CD4-positive, alpha-beta T cell treated with Interleukin-17A for 1 hour (primary cell): ENCODE measurements at regions not wholly inside any gene's neighbourhood (a gene's known extent, or its start where the extent isn't known, plus 50 kb on each side); places are given as distances from the start of the nearest gene placed in this dataset.

Experiments used
- DNase-seq: peaks from one replicate; pipeline ENCODE4 v3.0.0-alpha.2; 2020

DNA sequence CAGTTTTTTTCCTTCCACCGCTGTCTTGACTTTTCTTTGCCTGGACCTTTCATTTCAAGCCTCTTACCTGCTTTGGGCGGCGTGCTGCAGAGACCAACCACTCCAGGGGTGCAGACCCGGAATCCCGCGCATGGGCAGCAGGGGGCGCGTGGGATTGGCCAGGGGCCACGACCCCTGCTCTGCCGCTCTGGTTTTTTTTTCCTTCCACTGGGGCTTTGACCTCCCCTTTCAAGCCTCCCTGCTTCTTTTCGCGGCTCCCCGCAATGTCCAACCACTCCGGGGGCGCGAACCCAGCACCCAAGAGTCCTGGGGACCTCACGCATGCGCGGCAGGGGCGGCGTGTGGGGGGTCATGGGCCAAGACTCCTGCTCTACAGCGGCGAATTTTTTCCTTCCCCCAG, 325.1 kb downstream of the ALG10 start:
- DNase-seq = no peak

DNA sequence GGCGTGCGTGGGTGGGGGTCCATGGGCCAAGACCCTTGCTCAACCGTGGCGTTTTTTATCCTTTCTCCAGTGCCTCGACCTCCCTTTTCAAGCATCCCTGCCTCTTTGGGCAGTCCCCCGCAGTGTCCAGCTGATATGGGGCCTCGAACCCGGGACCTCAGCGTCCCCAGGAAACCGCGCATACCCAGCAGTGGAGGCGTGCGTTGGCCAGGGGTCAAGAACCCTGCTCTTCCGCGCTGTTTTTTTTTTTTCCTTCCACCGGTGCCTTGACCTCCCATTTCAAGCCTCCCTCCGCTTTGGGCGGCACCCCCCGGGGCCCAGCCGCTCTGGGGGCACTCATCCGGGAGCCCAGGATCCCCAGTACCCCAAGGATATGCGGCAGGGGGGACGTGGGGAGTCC, 325.8 kb downstream of the ALG10 start:
- DNase-seq = no peak

DNA sequence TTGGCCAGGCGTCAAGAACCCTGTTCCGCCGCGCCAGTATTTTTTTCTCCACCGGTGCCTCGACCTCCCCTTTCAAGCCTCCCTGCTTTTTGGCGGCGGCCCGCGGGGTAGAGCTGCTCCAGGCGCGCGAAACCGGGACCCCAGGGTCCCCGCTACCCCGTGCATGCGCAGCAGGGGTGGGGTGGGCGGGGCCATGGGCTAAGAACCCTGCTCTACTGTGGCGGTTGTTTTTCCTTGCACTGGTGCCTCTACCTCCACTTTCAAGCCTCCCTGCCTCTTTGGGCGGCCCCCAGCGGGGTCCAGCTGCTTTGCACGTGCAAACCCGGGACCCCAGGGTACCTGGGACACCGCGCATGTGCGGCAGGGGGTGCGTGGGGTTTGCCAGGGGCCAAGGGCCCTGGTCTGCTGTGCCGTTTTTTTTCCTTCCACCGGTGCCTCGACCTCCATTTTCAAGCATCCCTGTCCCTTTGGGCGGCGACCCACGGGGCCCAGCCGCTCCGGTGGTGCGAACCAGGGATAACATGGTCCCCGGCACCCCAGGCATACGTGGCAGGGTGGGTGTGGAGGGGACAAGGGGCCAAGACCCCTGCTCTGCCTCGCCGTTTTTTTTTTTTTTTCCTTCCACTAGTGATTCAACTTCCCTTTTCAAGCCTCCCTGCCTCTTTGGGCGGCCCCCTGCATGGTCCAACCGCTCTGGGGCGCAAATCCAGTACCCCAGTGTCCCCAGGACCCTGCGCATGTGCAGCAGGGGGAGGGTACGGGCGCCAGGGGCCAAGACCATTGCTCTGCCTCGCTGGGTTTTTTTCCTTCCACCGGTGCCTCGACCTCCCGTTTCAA, 326.8 kb downstream of the ALG10 start:
- no peak for DNase-seq

DNA sequence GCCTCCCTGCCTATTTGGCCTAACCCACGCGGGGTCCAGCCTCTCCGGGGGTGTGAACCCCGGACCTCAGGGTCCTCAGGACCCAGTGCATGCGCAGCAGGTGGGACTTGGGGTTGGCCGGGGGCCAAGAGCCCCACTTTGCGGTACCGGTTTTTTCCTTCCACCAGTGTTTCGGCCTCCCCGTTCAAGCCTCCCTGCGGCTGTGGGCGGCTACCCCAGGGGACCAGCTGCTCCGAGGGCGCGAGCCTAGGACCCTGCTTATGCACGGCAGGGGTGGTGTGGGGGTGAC, 327.3 kb downstream of the ALG10 start:
- no peak for DNase-seq

DNA sequence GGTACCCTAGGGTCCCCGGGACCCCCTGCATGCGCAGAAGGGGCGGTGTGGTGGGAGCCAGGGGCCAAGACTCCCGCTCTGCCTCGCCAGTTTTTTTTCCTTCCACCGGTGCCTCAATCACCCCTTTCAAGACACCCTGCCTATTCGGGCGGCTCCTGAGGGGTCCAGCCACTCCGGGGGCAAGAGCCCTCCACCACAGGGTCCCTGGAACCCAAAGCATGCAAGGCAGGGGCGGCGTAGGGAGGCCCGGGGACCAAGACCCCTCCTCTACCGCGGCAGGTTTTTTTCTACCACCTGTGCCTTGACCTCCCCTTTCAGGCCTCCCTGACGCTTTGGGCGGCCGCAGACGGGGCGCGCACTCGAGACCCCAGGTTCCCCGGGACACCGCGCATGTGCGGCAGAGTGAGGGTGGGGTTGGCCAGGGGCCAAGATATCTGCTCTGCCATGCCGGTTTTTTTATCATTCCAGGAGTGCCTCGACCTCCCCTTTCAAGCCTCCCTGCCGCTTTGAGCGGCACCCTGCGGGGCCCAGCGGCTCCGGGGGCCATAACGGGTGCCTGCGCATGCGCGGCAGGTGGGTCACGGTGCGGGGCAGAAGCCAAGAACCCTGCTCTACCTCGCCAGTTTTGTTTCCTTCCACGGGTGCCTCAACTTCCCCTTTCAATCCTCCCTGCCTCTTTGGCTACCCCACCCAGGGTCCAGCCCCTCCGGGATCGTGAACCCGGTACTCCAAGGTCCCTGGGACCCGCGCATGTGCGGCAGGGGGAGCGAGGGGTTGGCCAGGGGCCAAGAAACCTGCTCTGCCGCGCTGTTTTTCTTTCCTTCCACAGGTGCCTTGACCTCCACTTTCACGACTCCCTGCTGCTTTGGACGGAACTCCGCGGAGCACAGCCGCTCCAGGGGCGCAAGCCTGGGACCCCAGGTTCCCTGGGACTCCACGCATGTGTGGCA, 328.1 kb downstream of the ALG10 start:
- no peak for DNase-seq

DNA sequence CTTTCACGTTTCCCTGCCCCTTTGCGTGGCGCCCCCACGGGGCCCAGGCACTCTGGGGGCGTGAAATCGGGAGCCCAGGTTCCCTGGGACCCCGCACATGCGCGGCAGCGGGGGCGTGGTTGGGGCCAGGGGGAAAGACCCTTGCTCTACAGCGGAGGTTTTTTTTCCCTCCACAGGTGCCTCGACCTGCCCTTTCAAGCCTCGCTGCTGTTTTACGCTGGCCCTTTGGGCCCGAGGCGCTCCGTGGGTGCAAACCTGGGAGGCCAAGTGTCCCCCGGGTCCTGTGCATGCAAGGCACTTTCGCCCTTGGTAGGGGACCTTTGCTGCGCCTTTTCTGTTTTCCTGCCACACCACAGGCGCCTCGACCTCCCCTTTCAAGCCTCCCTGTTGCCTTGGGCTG, 329.8 kb downstream of the ALG10 start:
- DNase-seq = no peak

DNA sequence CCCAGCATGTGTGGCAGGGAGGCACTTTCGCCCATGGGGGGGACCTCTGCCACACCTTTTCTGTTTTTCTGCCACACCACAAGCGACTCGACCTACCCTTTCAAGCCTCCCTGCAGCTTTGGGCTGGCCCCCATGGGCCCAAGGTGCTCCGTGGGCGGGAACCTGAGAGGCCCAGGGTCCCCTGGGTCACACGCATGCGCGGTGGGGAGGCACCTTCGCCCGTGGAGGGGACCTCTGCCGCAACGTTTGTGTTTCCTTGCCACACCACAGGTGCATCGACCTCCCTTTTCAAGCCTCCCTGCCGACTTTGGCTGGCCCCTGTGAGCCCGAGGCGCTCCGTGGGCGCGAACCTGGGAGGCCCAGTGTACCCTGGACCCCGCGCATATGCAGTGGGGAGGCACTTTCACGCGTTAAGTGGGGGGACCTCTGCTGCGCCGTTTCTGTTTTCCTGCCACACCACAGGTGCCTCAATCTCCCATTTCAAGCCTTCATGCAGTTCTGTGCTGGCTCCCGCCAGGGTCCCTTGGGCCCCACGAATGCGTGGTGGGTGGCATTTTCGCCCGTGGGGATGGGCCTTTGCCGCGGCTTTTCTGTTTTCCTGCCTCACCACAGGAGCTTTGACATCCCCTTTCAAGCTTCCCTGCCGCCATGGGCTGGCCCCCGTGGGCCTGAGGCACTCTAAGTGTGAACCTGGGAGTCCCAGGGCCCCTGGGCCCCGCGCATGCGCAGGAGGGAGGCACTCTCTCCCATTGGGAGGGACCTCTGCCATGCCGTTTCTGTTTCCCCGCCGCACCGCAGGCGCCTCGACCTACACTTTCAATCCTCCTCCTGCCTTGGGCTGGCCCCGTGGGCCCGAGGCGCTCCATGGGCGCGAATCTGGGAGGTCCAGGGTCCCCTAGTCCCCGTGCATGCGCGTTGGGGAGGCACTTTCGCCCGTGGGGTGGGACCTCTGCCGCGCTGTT, 332.2 kb downstream of the ALG10 start:
- DNase-seq = no peak

DNA sequence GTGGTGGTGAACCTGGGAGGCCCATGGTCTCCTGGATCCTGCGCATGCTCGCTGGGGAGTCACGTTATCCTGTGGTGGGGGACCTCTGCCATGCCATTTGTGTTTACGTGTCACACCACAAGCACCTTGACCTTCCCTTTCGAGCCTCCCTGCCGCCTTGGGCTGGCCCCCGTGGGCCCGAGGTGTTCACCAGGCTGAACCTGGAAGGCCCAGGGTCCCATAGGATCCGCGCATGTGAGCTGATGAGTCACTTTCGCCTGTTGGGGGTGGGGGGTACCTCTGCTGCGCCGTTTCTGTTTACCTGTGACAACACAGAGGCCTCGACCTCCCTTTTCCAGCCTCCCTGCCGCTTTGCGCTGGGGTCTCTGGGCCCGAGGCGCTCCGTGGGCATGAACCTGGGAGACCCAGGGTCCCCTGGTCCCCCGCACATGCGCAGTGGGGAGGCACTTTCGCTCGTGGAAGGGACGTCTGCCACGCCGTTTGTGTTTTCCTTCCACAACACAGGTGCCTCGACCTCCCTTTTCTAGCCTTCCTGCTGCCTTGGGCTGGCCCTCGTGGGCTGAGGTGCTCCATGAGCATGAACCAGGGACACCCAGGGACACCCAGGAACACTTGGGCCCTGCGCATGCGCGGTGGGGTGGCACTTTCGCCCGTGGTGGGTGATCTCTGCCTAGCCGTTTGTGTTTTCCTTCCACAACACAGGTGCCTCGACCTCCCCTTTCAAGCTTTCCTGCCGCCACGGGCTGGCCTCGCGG, 334.1 kb downstream of the ALG10 start:
- no peak for DNase-seq

DNA sequence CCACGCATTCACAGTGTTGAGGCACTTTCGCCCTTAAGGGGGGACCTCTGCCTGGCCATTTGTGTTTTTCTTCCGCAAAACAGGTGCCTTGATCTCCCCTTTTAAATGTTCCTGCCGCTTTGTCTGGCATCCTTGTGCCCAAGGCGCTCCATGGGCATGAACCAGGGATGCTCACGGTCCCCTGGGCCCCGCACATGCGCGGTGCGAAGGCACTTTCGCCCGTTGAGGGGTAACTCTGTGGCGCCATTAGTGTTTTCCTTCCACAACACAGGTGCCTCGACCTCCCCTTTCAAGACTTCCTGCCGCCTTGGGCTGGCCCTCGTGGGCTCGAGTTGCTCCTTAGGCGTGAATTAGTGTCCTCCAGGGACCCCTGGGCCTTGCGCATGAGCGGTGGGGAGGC, 335.5 kb downstream of the ALG10 start:
- DNase-seq = no peak

DNA sequence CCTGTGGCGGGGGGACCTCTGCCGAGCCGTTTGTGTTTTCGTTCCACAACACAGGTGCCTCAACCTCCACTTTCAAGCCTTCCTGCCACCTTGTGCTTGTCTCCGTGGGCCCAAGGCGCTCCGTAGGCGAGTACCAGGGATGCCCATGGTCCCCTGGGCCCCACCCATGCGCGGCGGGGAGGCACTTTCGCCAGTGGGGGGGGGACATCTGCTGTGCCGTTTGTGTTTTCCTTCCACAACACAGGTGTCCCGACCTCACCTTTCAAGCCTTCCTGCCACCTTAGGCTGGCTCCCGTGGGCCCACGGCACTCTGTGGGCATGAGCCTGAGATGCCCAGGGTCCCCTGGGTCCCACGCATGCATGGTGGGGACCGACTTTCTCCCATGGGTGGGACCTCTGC, 335.9 kb downstream of the ALG10 start:
- DNase-seq = no peak

DNA sequence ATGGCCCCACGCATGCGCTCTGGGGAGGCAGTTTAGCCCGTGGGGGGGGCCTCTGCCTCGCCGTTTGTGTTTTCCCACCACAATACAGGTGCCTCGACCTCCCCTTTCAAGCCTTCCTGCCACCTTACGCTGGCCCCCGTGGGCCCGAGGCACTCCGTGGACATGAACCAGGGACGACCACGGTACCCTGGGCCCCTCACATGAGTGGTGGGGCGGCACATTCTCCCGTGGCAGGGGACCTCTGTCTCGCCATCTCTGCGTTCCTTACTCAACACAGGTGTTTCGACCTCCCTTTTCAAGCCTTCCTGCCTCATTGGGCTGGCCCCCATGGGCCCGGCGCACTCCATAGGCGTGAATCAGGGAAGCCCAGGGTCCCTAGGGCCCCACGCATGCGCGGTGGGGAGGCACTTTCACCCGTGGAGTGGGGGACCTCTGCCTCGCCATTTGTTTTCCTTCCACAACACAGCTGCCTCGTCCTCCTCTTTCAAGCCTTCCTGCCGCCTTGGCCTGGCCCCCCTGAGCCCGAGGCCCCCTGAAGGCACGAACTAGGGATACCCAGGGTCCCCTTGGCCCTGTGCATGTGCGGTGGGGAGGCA, 339.5 kb downstream of the ALG10 start:
- DNase-seq = no peak

DNA sequence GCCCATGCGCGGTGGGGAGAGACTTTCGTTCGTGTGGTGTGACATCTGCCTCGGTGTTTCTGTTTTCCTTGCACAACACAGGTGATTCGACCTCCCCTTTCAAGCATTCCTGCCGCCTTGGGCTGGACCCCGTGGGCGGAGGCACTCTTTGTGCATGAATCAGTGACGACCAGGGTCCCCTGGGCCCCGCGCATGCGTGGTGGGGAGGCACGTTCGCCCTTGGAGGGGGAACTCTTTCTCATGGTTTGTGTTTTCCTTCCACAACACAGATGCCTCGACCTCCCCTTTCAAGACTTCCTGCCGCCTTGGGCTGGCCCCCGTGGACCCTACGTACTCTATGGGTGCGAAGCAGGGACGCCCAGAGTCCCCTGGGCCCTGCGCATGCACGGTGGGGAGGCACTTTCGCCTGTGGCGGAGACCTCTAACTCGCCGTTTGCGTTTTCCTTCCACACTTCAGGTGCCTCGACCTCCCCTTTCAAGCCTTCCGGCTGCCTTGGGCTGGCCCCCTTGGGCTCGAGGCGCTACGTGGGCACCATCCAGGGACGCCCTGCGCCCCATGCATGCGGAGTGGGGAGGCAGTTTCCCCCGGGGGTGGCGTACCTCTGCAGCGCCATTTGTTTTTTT, 340.9 kb downstream of the ALG10 start:
- no peak for DNase-seq

DNA sequence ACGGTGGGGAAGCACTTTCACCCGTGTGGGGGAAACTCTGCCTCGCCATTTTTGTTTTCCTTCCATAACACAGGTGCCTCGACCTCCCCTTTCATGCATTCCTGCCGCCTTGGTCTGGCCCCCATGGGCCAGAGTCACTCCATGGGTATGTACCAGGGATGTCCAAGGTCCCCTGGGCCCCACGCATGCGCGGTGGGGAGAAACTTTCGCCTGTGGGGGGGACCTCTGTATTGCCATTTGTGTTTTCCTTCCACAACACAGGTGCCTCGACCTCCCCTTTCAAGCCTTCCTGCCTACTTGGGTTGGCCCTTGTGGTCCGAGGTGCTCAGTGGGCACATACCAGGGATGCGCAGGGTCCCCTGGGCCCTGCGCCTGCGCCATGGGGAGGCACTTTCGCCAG, 345.8 kb downstream of the ALG10 start:
- DNase-seq = no peak

DNA sequence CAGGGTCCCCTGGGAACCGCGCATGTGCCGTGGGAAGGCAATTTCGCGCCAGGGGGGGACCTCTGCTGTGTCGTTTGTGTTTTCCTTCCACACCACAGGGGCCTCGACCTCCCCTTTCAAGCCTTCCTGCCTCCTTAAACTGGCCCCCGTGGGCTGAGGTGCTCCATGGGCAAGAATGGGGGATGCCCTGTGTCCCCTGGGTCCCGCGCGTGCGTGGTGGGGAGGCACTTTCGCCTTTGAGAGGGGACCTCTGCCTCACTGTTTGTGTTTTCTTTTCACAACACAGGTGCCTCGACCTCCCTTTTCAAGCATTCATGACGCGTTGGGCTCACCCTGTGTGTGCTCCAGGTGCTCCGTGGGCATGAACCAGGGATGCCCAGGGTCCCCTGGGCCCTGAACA, 348.8 kb downstream of the ALG10 start:
- no peak for DNase-seq

DNA sequence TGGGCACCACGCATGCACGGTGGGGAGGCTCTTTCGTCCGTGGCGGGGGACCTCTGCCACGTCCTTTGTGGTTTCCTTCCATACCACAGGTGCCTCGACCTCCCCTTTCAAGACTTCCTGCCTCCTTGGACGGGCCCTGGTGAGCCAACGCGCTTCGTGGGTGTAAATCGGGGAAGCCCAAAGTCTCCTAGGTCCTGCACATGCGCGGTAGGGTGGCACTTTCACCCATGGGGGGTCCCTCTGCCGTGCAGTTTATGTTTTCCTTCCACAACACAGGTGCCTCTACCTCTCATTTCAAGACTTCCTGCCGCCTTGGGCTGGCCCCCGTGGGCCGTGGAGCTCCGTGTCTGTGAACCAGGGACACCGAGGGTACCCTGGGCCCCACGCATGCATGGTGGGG, 349.7 kb downstream of the ALG10 start:
- DNase-seq = no peak

DNA sequence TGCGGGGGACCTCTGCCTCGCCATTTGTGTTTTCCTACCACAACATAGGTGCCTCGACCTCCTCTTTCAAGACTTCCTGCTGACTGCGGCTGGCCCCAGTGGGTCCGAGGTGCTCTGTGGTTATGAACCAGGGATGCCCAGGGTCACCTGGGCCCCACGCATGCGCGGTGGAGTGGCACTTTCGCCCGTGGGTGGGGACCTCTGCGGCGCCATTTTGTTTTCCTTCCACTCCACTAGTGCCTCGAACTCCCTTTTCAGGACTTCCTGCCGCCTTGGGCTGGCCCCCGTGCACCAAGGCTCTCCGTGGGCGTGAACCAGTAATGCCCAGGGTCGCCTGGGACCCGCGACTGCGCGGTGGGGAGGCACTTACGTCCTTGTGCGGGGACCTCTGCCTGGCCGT, 351.6 kb downstream of the ALG10 start:
- DNase-seq = no peak

DNA sequence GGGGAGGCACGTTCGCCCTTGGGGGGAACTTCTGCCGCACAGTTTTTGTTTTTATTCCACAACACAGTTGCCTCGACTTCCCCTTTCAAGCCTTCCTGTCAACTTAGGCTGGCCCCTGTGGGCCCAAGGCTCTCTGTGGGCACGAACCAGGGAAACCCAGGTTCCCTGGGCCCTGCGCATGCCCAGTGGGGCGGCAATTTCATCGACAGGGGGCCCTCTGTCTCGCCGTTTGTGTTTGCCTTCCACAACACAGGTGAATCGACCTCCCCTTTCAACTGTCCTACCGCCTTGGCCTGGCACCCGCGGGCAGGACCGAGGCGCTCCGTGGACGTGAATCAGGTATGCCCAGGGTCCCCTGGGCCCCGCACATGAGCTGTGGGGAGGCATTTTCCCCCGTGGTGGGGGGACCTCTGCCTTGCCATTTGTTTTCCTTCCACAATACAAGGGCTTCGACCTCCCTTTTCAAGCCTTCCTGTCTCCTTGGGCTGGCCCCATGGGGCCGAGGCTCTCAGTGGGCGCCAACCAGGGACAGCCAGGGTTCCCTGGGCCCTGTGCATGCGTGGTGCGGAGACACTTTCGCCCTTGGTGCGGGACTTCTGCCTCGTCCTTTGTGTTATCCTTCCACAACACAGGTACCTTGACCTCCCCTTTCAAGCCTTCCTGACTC, 354.0 kb downstream of the ALG10 start:
- DNase-seq = no peak

DNA sequence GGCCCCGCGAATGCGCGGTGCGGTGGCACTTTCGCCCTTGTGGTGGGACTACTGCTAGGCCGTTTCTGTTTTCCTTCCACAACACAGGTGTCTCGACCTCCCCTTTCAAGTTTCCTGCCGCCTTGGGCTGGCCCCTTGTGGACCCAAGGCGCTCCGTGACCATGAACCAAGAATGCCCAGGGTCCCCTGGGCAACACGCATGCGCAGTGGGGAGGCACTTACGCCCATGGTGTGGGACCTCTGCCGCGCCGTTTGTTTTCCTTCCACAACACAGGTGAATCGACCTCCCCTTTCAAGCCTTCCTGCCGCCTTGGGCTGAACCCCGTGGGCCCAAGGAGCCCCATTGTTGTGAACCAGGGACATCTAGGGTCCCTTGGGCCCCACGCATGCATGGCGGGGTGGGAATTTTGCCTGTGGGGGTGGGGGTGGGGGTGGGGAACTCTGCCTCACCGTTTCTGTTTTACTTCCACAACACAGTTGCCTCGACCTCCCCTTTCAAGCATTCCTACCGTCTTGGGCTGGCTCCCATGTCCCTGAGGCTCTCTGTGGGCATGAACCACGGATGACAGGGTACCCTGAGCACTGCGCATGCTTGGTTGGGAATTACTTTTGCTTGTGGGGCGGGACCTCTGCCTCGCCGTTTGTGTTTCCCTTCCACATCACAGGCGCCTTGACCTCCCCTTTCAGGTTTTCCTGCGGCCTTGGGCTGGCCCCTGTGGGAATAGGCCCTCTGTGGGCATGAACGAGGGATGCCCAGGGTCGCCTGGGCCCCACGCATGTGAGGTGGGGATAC, 355.1 kb downstream of the ALG10 start:
- DNase-seq = no peak

DNA sequence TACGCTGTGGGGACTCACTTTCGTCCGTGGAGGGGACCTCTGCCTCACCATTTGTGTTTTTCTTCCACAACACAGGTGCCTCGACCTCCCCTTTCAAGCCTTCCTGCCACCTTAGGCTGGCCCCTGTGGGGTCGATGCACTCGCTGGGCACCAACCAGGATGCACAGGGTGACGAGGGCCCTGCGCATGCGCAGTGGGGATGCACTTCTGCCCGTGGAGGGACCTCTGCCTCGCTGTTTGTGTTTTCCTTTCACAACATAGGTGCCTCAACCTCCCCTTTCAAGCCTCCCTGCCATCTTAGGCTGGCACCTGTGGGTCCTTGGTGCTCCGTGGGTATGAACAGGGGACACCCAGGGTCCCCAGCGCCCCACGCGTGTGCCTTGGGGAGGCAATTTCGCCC, 356.8 kb downstream of the ALG10 start:
- DNase-seq = no peak

DNA sequence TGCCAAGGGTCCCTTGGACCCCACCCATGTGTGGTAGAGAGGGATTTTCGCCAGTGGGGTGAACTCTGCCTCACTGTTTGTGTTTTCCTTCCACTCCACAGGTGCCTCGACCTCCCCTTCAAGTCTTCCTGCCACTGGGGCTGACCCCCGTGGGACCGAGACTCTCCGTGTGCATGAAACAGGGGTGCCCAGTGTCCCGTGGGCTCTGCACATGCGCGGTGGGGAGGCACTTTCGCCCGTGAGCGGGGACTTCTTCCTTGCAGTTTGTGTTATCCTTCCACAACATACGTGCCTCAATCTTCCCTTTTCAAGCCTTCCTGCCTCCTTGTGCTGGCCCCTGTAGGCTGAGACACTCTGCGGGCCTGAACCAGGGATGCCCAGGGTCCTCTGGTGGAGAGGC, 362.4 kb downstream of the ALG10 start:
- no peak for DNase-seq
